Chondrocyte (in vitro differentiated cells): ENCODE measurements at regions not wholly inside any gene's neighbourhood (a gene's known extent, or its start where the extent isn't known, plus 50 kb on each side); places are given as distances from the start of the nearest gene placed in this dataset.

Experiments used
- DNase-seq: peaks from one replicate; pipeline ENCODE4 v3.0.0; 2021; ENCODE audit warnings: mixed read lengths, low spot score
- H3K27ac Mint-ChIP-seq: one replicate; pipeline ENCODE4 v1.8.0; 2021; ENCODE audit warnings: mild to moderate bottlenecking, moderate library complexity, mixed read lengths; ENCODE audit not compliant: unreplicated experiment
- H3K27me3 Mint-ChIP-seq: 2 replicates; pipeline ENCODE4 v1.8.0; 2021; ENCODE audit warnings: low read depth, mixed read lengths
- H3K36me3 Mint-ChIP-seq: 2 replicates; pipeline ENCODE4 v1.8.0; 2021; ENCODE audit warnings: low read depth, mixed read lengths
- H3K4me1 Mint-ChIP-seq: 2 replicates; pipeline ENCODE4 v1.8.0; 2021; ENCODE audit warnings: low read depth, mild to moderate bottlenecking, mixed read lengths
- H3K4me3 Mint-ChIP-seq: one replicate; pipeline ENCODE4 v1.8.0; 2021; ENCODE audit warnings: mild to moderate bottlenecking, moderate library complexity, mixed read lengths; ENCODE audit not compliant: unreplicated experiment
- H3K9me3 Mint-ChIP-seq: 2 replicates; pipeline ENCODE4 v1.8.0; 2021; ENCODE audit warnings: low read depth, mixed read lengths
- CTCF ChIP-seq: fragments of 200-600 bp; sonication (generic); IDR thresholded peaks from 2 replicates; pipeline ENCODE4 v1.5.0; 2021; ENCODE audit warnings: antibody characterized with exemption, mild to moderate bottlenecking, moderate library complexity

GRCh38 chr6:84512391-84512790 is 252.0 kb downstream of the TBX18 start:
- DNase-seq: no peak
- peaks cover 61% of the 10 kb centered on the region for H3K4me1 Mint-ChIP-seq
- no peak for TF ChIP-seq CTCF

GRCh38 chr6:84511929-84512328 is 252.5 kb downstream of the TBX18 start:
- no peak for TF ChIP-seq CTCF
- Mint-ChIP-seq H3K27me3 (no peaks in the 10 kb centered on the region), H3K4me3 (no peak overlapping the region), H3K27ac (no peak overlapping the region), H3K4me1 (peaks cover 61% of the 10 kb centered on the region), H3K36me3 (peaks cover 2% of the 10 kb centered on the region), H3K9me3 (peaks cover 5% of the 10 kb centered on the region)
- no peak for DNase-seq

More at GRCh38 chr6:84512391-84512790, 252.0 kb downstream of the TBX18 start:
- Mint-ChIP-seq H3K27me3 (no peaks in the 10 kb centered on the region), H3K9me3 (peaks cover 4% of the 10 kb centered on the region), H3K4me3 (no peak overlapping the region), H3K27ac (no peak overlapping the region), H3K36me3 (peaks cover under 1% of the 10 kb centered on the region)

DNA sequence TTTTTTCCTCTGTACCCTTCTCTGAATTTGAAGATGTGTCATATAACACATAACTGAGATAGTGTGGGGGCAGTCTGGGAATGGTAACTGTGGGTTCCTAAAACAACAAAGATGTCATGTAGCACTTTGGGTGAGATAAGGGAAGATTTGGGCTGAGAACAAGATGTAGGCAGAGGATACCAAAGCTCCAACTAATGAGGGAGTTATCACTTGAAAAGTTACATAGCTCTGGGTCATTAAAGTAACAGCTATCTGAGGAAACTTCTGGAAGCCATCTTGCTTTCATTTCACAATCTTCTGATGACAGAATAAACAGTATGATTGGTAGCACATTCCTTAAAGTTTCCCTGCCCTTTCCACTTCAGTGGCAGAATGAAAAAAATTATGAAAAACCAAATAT is 255.4 kb downstream of the TBX18 start:
- H3K9me3 Mint-ChIP-seq: peaks cover 9% of the 10 kb centered on the region
- no peak for DNase-seq
- peak overlapping the region; percentile 65 for H3K27ac Mint-ChIP-seq
- H3K27me3 Mint-ChIP-seq: no peaks in the 10 kb centered on the region
- H3K4me3 Mint-ChIP-seq: no peak overlapping the region
- peaks cover 36% of the 10 kb centered on the region for H3K4me1 Mint-ChIP-seq
- no peak for TF ChIP-seq CTCF
- H3K36me3 Mint-ChIP-seq: peaks cover 2% of the 10 kb centered on the region

DNA sequence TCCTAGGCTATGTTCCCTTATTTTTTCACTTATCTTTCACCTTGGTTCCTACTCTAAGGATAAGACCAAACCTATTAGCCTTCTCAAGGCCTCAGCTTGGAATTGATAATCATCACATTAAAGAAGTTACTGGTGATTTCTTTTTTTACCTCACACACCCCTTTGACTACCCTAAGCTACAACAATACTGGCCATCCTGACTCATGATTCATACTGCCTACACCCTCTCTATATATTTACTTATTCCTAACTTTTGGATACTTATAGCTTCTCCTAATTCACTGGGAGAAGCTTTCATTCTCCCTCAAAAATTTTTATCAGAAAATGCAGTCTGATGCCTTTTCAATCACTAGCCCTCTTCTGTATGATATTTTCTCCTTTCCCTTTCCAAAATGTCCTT is 256.1 kb downstream of the TBX18 start:
- peak overlapping the region; percentile 25 for H3K27ac Mint-ChIP-seq
- no peak for TF ChIP-seq CTCF
- no peak for DNase-seq
- no peak overlapping the region for H3K4me3 Mint-ChIP-seq
- H3K9me3 Mint-ChIP-seq: peaks cover 9% of the 10 kb centered on the region
- H3K27me3 Mint-ChIP-seq: no peaks in the 10 kb centered on the region
- H3K36me3 Mint-ChIP-seq: peaks cover 2% of the 10 kb centered on the region
- peaks cover 31% of the 10 kb centered on the region for H3K4me1 Mint-ChIP-seq

GRCh38 chr6:84504025-84504424 is 260.4 kb downstream of the TBX18 start:
- H3K4me3 Mint-ChIP-seq: no peak overlapping the region
- peaks cover 29% of the 10 kb centered on the region for H3K9me3 Mint-ChIP-seq

More at GRCh38 chr6:84504025-84504424, 260.4 kb downstream of the TBX18 start:
- no peaks in the 10 kb centered on the region for H3K27me3 Mint-ChIP-seq
- H3K4me1 Mint-ChIP-seq: peaks cover 19% of the 10 kb centered on the region
- peaks cover 7% of the 10 kb centered on the region for H3K36me3 Mint-ChIP-seq
- no peak for TF ChIP-seq CTCF
- no peak overlapping the region for H3K27ac Mint-ChIP-seq
- no peak for DNase-seq
